CD4-positive, alpha-beta T cell (primary cell): ENCODE measurements at regions not wholly inside any gene's neighbourhood (a gene's known extent, or its start where the extent isn't known, plus 50 kb on each side); places are given as distances from the start of the nearest gene placed in this dataset.
A peak's percentile ranks its signal among the peaks of the same experiment; 100 is the strongest.

Experiments
- ATAC-seq: fragments of 200-7000 bp; cut with Tn5 transposase; one replicate; pipeline ENCODE4 v1.10.0; 2022; ENCODE audit warnings: mild to moderate bottlenecking; ENCODE audit not compliant: poor library complexity
- CTCF ChIA-PET: fragments of 350-600 bp; sonication (Branson Sonifier 250); formaldehyde crosslinking; loops from one replicate; lab custom pipeline; 2021; ENCODE audit warnings: antibody characterized with exemption, inconsistent platforms; lab: Charles Lee
- POLR2A ChIA-PET: fragments of 350-600 bp; sonication (Branson Sonifier 250); formaldehyde crosslinking; loops from one replicate; lab custom pipeline; 2021; ENCODE audit warnings: antibody characterized with exemption, inconsistent platforms; lab: Charles Lee
- DNase-seq, 14 experiments: peaks; one replicate each; pipeline ENCODE4 v3.0.0-alpha.2; 2013 to 2020; ENCODE audit warnings: mixed read lengths in 2 of 14
- H3K27ac ChIP-seq, 2 donors: one replicate each; pipeline versions ENCODE4 v1.5.1 to v1.7.0; 2013; ENCODE audit warnings: low read length in 2 of 2, low read depth in 1 of 2, mild to moderate bottlenecking in 1 of 2
- H3K27me3 ChIP-seq, 2 experiments: 1 replicate in 1 of 2; 2 replicates in 1 of 2; pipeline versions ENCODE4 v1.6.1 to v1.7.0; 2013; ENCODE audit warnings: low read length in 2 of 2, control low read depth in 1 of 2, mild to moderate bottlenecking in 1 of 2, moderate library complexity in 1 of 2; ENCODE audit not compliant: insufficient read depth in 2 of 2, control insufficient read depth in 1 of 2
- H3K36me3 ChIP-seq: one replicate; pipeline ENCODE4 v1.6.1; 2013; ENCODE audit warnings: low read length, control low read depth; ENCODE audit not compliant: insufficient read depth
- H3K4me1 ChIP-seq: one replicate; pipeline ENCODE4 v1.6.1; 2013; ENCODE audit warnings: low read length, control low read depth; ENCODE audit not compliant: insufficient read depth
- H3K4me3 ChIP-seq: one replicate; pipeline ENCODE4 v1.5.1; 2013; ENCODE audit warnings: mild to moderate bottlenecking, low read length, moderate library complexity
- H3K9me3 ChIP-seq, 2 experiments: 1 replicate in 1 of 2; 2 replicates in 1 of 2; pipeline versions ENCODE4 v1.6.1 to v1.7.0; 2013; ENCODE audit warnings: low read length in 2 of 2, mild to moderate bottlenecking in 2 of 2, control low read depth in 1 of 2, moderate library complexity in 1 of 2; ENCODE audit not compliant: control insufficient read depth in 1 of 2, insufficient read depth in 1 of 2
- H3K27ac Mint-ChIP-seq: one replicate; pipeline ENCODE4 v1.8.0; 2020; ENCODE audit warnings: mixed read lengths
- H3K27me3 Mint-ChIP-seq: one replicate; pipeline ENCODE4 v1.8.0; 2021; ENCODE audit warnings: mixed read lengths
- H3K36me3 Mint-ChIP-seq: one replicate; pipeline ENCODE4 v1.8.0; 2021; ENCODE audit warnings: low read depth, mixed read lengths
- H3K4me1 Mint-ChIP-seq: one replicate; pipeline ENCODE4 v1.8.0; 2021; ENCODE audit warnings: low read depth, mixed read lengths
- H3K4me3 Mint-ChIP-seq: one replicate; pipeline ENCODE4 v1.8.0; 2020; ENCODE audit warnings: mild to moderate bottlenecking, mixed read lengths
- H3K9me3 Mint-ChIP-seq: one replicate; pipeline ENCODE4 v1.8.0; 2020; ENCODE audit warnings: mixed read lengths
- intact Hi-C, 2 experiments: fragments of 100-400 bp; cut with DNase I in 1 of 2; cut with micrococcal nuclease in 1 of 2; formaldehyde crosslinking; loops; one replicate each; pipeline versions ENCODE4 v1.15.1 to v1.9.0; 2023 to 2025; cut with DNase I, micrococcal nuclease
- TF ChIP-seq, protein P1 (sequence below): fragments of 200-600 bp; IDR thresholded peaks from one replicate; pipeline ENCODE4 v1.8.0; 2022; ENCODE audit warnings: antibody characterized with exemption, mild to moderate bottlenecking

GRCh38 chr2:64763126-64763525 lies 109.4 kb upstream of the SERTAD2 start:
- H3K36me3 Mint-ChIP-seq = peaks cover 5% of the 10 kb centered on the region
- H3K4me3 Mint-ChIP-seq = no peak overlapping the region
- no peak overlapping the region for H3K4me3 ChIP-seq
- H3K27me3 Mint-ChIP-seq = no peaks in the 10 kb centered on the region
- CTCF ChIA-PET = interaction anchor here (1.1 to 3.2 kb wide), 6 partner anchors 14 to 117 kb away, joined by 3 to 11 read pairs (median 4); partner anchors contain the start of gene SERTAD2
- ATAC-seq = no peak
- H3K4me1 ChIP-seq = peaks cover under 1% of the 10 kb centered on the region
- H3K9me3 Mint-ChIP-seq = no peaks in the 10 kb centered on the region
- no peak for DNase-seq
- no peak overlapping the region for H3K27ac Mint-ChIP-seq
- no peak overlapping the region for H3K27ac ChIP-seq
- H3K27me3 ChIP-seq = no peaks in the 10 kb centered on the region
- TF ChIP-seq, protein P1, sequence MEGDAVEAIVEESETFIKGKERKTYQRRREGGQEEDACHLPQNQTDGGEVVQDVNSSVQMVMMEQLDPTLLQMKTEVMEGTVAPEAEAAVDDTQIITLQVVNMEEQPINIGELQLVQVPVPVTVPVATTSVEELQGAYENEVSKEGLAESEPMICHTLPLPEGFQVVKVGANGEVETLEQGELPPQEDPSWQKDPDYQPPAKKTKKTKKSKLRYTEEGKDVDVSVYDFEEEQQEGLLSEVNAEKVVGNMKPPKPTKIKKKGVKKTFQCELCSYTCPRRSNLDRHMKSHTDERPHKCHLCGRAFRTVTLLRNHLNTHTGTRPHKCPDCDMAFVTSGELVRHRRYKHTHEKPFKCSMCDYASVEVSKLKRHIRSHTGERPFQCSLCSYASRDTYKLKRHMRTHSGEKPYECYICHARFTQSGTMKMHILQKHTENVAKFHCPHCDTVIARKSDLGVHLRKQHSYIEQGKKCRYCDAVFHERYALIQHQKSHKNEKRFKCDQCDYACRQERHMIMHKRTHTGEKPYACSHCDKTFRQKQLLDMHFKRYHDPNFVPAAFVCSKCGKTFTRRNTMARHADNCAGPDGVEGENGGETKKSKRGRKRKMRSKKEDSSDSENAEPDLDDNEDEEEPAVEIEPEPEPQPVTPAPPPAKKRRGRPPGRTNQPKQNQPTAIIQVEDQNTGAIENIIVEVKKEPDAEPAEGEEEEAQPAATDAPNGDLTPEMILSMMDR = no peak
- H3K36me3 ChIP-seq = no peaks in the 10 kb centered on the region
- POLR2A ChIA-PET = interaction anchor here (1.0 to 3.6 kb wide), 4 partner anchors 12 to 239 kb away, joined by 3 to 36 read pairs (median 8); partner anchors contain the start of genes AFTPH and SERTAD2
- intact Hi-C loops = no loop called here
- H3K4me1 Mint-ChIP-seq = peaks cover 14% of the 10 kb centered on the region
- H3K9me3 ChIP-seq = no peaks in the 10 kb centered on the region

- Mint-ChIP-seq H3K27me3 (no peaks in the 10 kb centered on the region), H3K36me3 (peaks cover 5% of the 10 kb centered on the region), H3K9me3 (no peaks in the 10 kb centered on the region), H3K4me3 (no peak overlapping the region), H3K27ac (peak overlapping the region; percentile 80), H3K4me1 (peaks cover 22% of the 10 kb centered on the region)
- Histone ChIP-seq H3K4me3 (no peak overlapping the region), H3K27me3 (no peaks in the 10 kb centered on the region), H3K36me3 (no peaks in the 10 kb centered on the region), H3K27ac (no peak overlapping the region), H3K9me3 (no peaks in the 10 kb centered on the region), H3K4me1 (peaks cover 6% of the 10 kb centered on the region)
- CTCF ChIA-PET = interaction anchor here (0.9 to 1.5 kb wide), 2 partner anchors 11 to 119 kb away, joined by 3 to 5 read pairs; no protein-coding TSS in a partner anchor
- ATAC-seq = no peak
- TF ChIP-seq, protein P1 = no peak
- intact Hi-C loops = loop anchor here (5.0 kb wide), 4 partner anchors 33 to 923 kb away; partner anchors contain the start of gene UGP2 (in 1 of the 2)
- no peak for DNase-seq
- POLR2A ChIA-PET = interaction anchor here (0.6 to 1.4 kb wide), 4 partner anchors 14 to 617 kb away, joined by 3 to 5 read pairs (median 4); partner anchors contain the start of gene SERTAD2
Observed at GRCh38 chr2:64765160-64765805, 111.6 kb upstream of the SERTAD2 start.

DNA sequence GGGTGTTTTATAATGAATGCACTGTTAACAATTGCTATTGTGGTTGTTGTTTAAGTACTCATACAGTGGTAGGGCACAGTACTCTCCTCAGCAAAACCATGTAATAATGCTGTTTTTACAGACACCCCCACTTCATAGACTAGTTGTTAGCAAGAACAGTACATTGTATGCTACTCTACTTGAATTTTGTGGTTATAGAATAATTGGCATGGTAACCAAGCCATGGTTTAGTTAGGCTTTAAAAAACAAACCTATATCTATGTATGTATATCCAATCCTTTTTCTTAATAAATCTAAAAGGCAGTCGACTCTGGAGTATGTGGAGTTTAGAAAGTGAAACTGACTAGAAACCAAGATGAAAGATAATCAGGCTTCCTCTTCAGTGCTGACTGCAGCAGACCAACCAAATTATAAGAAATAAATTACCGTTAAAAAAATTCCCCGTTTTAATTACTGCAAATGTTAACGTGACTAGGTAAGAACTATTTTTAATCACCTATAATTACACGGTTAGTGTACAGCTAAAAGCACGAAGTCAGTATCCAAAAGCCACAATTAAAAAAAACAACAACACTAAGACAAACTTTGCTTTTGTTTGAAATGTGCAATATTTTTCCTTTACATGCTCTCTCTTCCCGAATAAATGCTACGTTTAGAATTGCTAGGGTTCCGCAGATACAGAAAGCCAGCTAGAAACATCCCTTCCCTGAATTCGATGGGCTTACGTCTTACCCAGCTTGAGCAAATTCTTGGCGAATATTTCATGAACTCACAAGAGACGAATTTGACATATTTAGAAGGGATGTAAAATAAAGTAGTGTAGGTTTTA lies 113.3 kb upstream of the SERTAD2 start:
- no peaks in the 10 kb centered on the region for H3K36me3 ChIP-seq

More for the DNA sequence above, 113.3 kb upstream of the SERTAD2 start:
- Histone ChIP-seq H3K4me1 (peaks cover 6% of the 10 kb centered on the region), H3K4me3 (peak overlapping the region; percentile 63), H3K9me3 (no peaks in the 10 kb centered on the region), H3K27me3 (no peaks in the 10 kb centered on the region), H3K27ac (peak overlapping the region; percentile 82 to 85)
- Mint-ChIP-seq H3K9me3 (no peaks in the 10 kb centered on the region), H3K36me3 (peaks cover 5% of the 10 kb centered on the region), H3K27me3 (no peaks in the 10 kb centered on the region), H3K4me1 (peaks cover 22% of the 10 kb centered on the region), H3K4me3 (peak overlapping the region; percentile 93), H3K27ac (peak overlapping the region; percentile 80)
- ATAC-seq (peak; percentile 71), DNase-seq (peak in 3 of 14 experiments; percentile 71 to 81 (median 72))
- intact Hi-C loops = loop anchor here (1.0 to 5.0 kb wide), 7 partner anchors 14 to 925 kb away; partner anchors contain the start of gene UGP2 (in 1 of the 2)
- TF ChIP-seq, protein P1 = no peak
- POLR2A ChIA-PET = interaction anchor here (0.5 to 2.8 kb wide), 19 partner anchors 11 to 363 kb away, joined by 3 to 86 read pairs (median 5); partner anchors contain the start of genes AFTPH, RAB1A and SERTAD2
- CTCF ChIA-PET = interaction anchor here (1.5 to 2.3 kb wide), 3 partner anchors 15 to 121 kb away, joined by 9 to 16 read pairs (median 10); partner anchors contain the start of gene SERTAD2
